Keratinocyte (primary cell): ENCODE measurements at regions not wholly inside any gene's neighbourhood (a gene's known extent, or its start where the extent isn't known, plus 50 kb on each side); places are given as distances from the start of the nearest gene placed in this dataset.

Source experiments
- CTCF ChIP-seq, 3 experiments: IDR thresholded peaks in 1 of 3; conservative IDR thresholded peaks in 1 of 3; optimal IDR thresholded peaks in 1 of 3; 2 replicates in 2 of 3; 3 replicates in 1 of 3; pipeline versions ENCODE3 to v1.5.1; 2011; ENCODE audit warnings: low read length in 3 of 3, mild to moderate bottlenecking in 3 of 3, moderate library complexity in 2 of 3, control low read depth in 1 of 3, inconsistent platforms in 1 of 3; ENCODE audit not compliant: insufficient read depth in 2 of 3; ENCODE audit errors: extremely low read depth in 1 of 3
- EZH2 ChIP-seq: IDR thresholded peaks from one replicate; pipeline ENCODE4 v1.6.1; 2012; ENCODE audit warnings: inconsistent platforms, mild to moderate bottlenecking, low read length, moderate library complexity

GRCh38 chr20:48017509-48017908 is 232.2 kb upstream of the SULF2 start:
- TF ChIP-seq CTCF (optimal IDR thresholded peaks at IDR 0.05 in 1 of 3, IDR thresholded peaks at IDR 0.05 in 1 of 3, conservative IDR thresholded peaks at IDR 0.05 in 1 of 3; ENCODE audit: extremely low read depth in 1 of 3, insufficient read depth in 2 of 3, low read length in 3 of 3), result no peak
- no peak for TF ChIP-seq EZH2
